GM10266 (cell line): ENCODE measurements at regions not wholly inside any gene's neighbourhood (a gene's known extent, or its start where the extent isn't known, plus 50 kb on each side); places are given as distances from the start of the nearest gene placed in this dataset.

Source experiments
- DNase-seq: peaks from one replicate; pipeline ENCODE4 v3.0.0; 2012; ENCODE audit errors: extremely low spot score
- CTCF ChIP-seq: IDR thresholded peaks from 2 replicates; pipeline ENCODE4 v1.5.1; 2012; ENCODE audit warnings: mild to moderate bottlenecking, low read depth; ENCODE audit not compliant: control insufficient read depth, insufficient read depth; ENCODE audit errors: missing control alignments

- TF ChIP-seq CTCF = no peak
- no peak for DNase-seq
These were observed 64.0 kb upstream of the GSX1 start for GRCh38 chr13:27728271-27728670.

- no peak for DNase-seq
- TF ChIP-seq CTCF = no peak
These were observed 62.1 kb upstream of the GSX1 start for GRCh38 chr13:27730191-27730590.
